MM.1S (cell line): ENCODE measurements at regions not wholly inside any gene's neighbourhood (a gene's known extent, or its start where the extent isn't known, plus 50 kb on each side); places are given as distances from the start of the nearest gene placed in this dataset.

Experiments used
- DNase-seq: peaks from one replicate; pipeline ENCODE4 v3.0.0-alpha.2; 2015
- H2AFZ ChIP-seq: fragments of 300-600 bp; sonication (generic); 2 replicates; pipeline ENCODE4 v1.6.0; 2016; ENCODE audit warnings: antibody characterized with exemption, low read length
- H3F3A ChIP-seq: fragments of 300-600 bp; sonication (generic); 2 replicates; pipeline ENCODE4 v1.6.1; 2016; ENCODE audit warnings: mild to moderate bottlenecking, antibody characterized with exemption, low read length, moderate library complexity, mixed read lengths; ENCODE audit not compliant: insufficient read depth
- H3K27ac ChIP-seq: fragments of 300-600 bp; sonication (generic); 2 replicates; pipeline ENCODE4 v1.5.1; 2016; ENCODE audit warnings: mild to moderate bottlenecking, low read length
- H3K27me3 ChIP-seq: fragments of 300-600 bp; sonication (generic); replicated peaks from 2 replicates; pipeline ENCODE4 v1.6.0; 2016; ENCODE audit warnings: low read length; ENCODE audit not compliant: insufficient read depth
- H3K36me3 ChIP-seq: fragments of 300-600 bp; sonication (generic); replicated peaks from 2 replicates; pipeline ENCODE4 v1.6.1; 2016; ENCODE audit warnings: mild to moderate bottlenecking, low read length, mixed read lengths; ENCODE audit not compliant: insufficient read depth
- H3K4me1 ChIP-seq: fragments of 300-600 bp; sonication (generic); 2 replicates; pipeline ENCODE4 v1.6.1; 2016; ENCODE audit warnings: low read length, mixed read lengths
- H3K4me2 ChIP-seq: fragments of 300-600 bp; sonication (generic); 2 replicates; pipeline ENCODE4 v1.6.0; 2016; ENCODE audit warnings: low read depth, low read length
- H3K4me3 ChIP-seq: fragments of 300-600 bp; sonication (generic); 2 replicates; pipeline ENCODE4 v1.5.1; 2016; ENCODE audit warnings: low read length, mixed read lengths
- H3K79me2 ChIP-seq: fragments of 300-600 bp; sonication (generic); 2 replicates; pipeline ENCODE4 v1.6.1; 2016; ENCODE audit warnings: mixed run types, low read length, mixed read lengths
- H3K9ac ChIP-seq: fragments of 300-600 bp; sonication (generic); 2 replicates; pipeline ENCODE4 v1.6.1; 2016; ENCODE audit warnings: low read length, mixed read lengths
- H3K9me2 ChIP-seq: fragments of 300-600 bp; sonication (generic); replicated peaks from 2 replicates; pipeline ENCODE4 v1.6.1; 2016; ENCODE audit warnings: mild to moderate bottlenecking, low read length, mixed read lengths; ENCODE audit not compliant: insufficient read depth
- H3K9me3 ChIP-seq: fragments of 300-600 bp; sonication (generic); replicated peaks from 2 replicates; pipeline ENCODE4 v1.6.1; 2016; ENCODE audit warnings: mild to moderate bottlenecking, low read length, mixed read lengths; ENCODE audit not compliant: insufficient read depth
- H4K20me1 ChIP-seq: fragments of 300-600 bp; sonication (generic); 2 replicates; pipeline ENCODE4 v1.6.1; 2016; ENCODE audit warnings: mild to moderate bottlenecking, low read length, moderate library complexity, mixed read lengths; ENCODE audit not compliant: insufficient read depth
- EZH2 ChIP-seq: fragments of 300-600 bp; sonication (generic); optimal IDR thresholded peaks from 2 replicates; pipeline ENCODE3; 2017; ENCODE audit warnings: low read depth, mild to moderate bottlenecking, antibody characterized with exemption, low read length, mixed read lengths
- EZH2phosphoT487 ChIP-seq: fragments of 300-600 bp; sonication (generic); IDR thresholded peaks from 2 replicates; pipeline ENCODE4 v1.6.1; 2018; ENCODE audit warnings: antibody characterized with exemption, low read length
- TF ChIP-seq, protein P1 (sequence below): fragments of 300-600 bp; sonication (generic); IDR thresholded peaks from 2 replicates; pipeline ENCODE4 v1.5.1; 2016; ENCODE audit warnings: antibody characterized with exemption, low read length, mixed read lengths

- Histone ChIP-seq H3K9me3 (no peaks in the 10 kb centered on the region), H3K4me2 (no peak overlapping the region), H3K4me1 (no peaks in the 10 kb centered on the region), H4K20me1 (no peaks in the 10 kb centered on the region), H2AFZ (no peak overlapping the region), H3K4me3 (no peak overlapping the region), H3K36me3 (no peaks in the 10 kb centered on the region), H3K79me2 (no peaks in the 10 kb centered on the region), H3K27me3 (no peaks in the 10 kb centered on the region), H3K9me2 (no peaks in the 10 kb centered on the region), H3F3A (no peaks in the 10 kb centered on the region), H3K27ac (no peak overlapping the region), H3K9ac (no peak overlapping the region)
- no peak for DNase-seq
- TF ChIP-seq EZH2 (no peak), EZH2phosphoT487 (no peak)
- TF ChIP-seq, protein P1, sequence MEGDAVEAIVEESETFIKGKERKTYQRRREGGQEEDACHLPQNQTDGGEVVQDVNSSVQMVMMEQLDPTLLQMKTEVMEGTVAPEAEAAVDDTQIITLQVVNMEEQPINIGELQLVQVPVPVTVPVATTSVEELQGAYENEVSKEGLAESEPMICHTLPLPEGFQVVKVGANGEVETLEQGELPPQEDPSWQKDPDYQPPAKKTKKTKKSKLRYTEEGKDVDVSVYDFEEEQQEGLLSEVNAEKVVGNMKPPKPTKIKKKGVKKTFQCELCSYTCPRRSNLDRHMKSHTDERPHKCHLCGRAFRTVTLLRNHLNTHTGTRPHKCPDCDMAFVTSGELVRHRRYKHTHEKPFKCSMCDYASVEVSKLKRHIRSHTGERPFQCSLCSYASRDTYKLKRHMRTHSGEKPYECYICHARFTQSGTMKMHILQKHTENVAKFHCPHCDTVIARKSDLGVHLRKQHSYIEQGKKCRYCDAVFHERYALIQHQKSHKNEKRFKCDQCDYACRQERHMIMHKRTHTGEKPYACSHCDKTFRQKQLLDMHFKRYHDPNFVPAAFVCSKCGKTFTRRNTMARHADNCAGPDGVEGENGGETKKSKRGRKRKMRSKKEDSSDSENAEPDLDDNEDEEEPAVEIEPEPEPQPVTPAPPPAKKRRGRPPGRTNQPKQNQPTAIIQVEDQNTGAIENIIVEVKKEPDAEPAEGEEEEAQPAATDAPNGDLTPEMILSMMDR: no peak
Observed at GRCh38 chr20:6440443-6440799, 317.6 kb upstream of the FERMT1 start.

- DNase-seq: no peak
- H2AFZ ChIP-seq: no peak overlapping the region
- H3K9me2 ChIP-seq: no peaks in the 10 kb centered on the region
- H3K36me3 ChIP-seq: no peaks in the 10 kb centered on the region
- H3K4me2 ChIP-seq: no peak overlapping the region
- no peak overlapping the region for H3K27ac ChIP-seq
- H3F3A ChIP-seq: no peaks in the 10 kb centered on the region
- no peaks in the 10 kb centered on the region for H4K20me1 ChIP-seq
- no peaks in the 10 kb centered on the region for H3K9me3 ChIP-seq
- no peaks in the 10 kb centered on the region for H3K4me1 ChIP-seq
- no peak overlapping the region for H3K9ac ChIP-seq
- no peaks in the 10 kb centered on the region for H3K27me3 ChIP-seq
- no peaks in the 10 kb centered on the region for H3K79me2 ChIP-seq
- TF ChIP-seq, protein P1: no peak
- TF ChIP-seq EZH2 (no peak), EZH2phosphoT487 (no peak)
- H3K4me3 ChIP-seq: no peak overlapping the region
Observed at GRCh38 chr20:6439737-6440442, 317.1 kb upstream of the FERMT1 start.

DNA sequence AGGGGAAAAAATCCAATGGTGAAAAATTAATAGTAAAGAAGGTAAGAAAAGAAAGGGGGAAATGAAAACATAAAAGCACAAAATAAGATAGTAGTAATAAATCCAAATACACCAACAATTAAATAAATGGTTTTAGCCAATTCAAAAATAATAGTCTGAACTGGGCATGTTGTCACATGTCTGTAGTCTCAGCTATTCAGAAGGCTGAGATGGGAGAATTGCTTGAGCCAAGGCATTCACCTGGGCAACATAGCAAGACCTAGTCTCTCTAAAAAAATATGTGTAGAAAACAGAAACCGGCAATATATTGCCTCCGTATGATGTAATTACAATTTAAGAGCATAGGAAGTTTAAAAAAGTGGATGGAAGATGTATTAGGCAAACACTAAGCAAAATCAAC lies 311.3 kb upstream of the FERMT1 start:
- Histone ChIP-seq H3F3A (no peaks in the 10 kb centered on the region), H3K27ac (no peak overlapping the region), H3K27me3 (no peaks in the 10 kb centered on the region), H3K36me3 (no peaks in the 10 kb centered on the region), H3K9ac (no peak overlapping the region), H3K9me3 (no peaks in the 10 kb centered on the region), H3K79me2 (no peaks in the 10 kb centered on the region), H3K9me2 (no peaks in the 10 kb centered on the region), H3K4me3 (no peak overlapping the region), H3K4me2 (no peak overlapping the region), H4K20me1 (no peaks in the 10 kb centered on the region), H3K4me1 (no peaks in the 10 kb centered on the region), H2AFZ (no peak overlapping the region)
- DNase-seq: no peak
- TF ChIP-seq, protein P1: no peak
- TF ChIP-seq EZH2 (no peak), EZH2phosphoT487 (no peak)
